ENCODE measurements at regions not wholly inside any gene's neighbourhood (a gene's known extent, or its start where the extent isn't known, plus 50 kb on each side); places are given as distances from the start of the nearest gene placed in this dataset.

DNA sequence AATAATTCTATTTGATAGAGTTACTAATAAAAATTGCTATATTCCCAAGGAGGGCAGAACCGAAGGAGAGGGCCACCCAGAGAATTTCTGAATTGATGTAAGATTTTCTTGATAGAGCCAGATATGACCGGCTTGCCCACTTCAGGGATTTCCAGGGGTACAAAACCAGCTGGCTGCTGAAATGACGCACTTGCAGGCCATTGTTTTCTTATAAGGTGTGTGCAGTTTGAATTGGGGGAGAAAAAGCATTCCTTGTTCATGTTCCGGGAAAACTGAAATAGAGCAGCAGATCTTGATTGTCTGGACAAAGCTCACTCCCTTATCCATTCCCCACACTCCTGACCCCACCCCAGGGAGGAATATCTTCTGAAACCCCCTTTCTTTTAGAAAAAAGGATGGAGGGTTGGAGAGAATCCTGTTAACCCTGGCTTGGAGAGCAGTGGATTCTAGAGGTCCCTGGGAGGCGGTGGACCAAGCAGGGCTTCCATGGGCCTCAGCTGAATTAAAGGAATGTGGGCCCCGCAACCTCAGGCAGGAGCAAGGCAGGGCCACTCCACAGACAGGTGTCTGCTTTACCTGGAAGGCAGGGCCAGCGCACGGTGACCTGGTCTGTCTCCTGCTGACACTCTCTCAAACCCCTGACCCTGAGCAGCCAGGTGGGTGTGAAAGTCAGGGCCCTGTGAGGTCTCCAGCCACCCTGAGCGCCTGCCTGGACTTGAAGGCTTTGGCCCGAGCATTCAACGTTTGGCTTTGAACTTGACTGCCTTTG, 96.4 kb downstream of the TMEM170B start:
- TF ChIP-seq, protein P1, sequence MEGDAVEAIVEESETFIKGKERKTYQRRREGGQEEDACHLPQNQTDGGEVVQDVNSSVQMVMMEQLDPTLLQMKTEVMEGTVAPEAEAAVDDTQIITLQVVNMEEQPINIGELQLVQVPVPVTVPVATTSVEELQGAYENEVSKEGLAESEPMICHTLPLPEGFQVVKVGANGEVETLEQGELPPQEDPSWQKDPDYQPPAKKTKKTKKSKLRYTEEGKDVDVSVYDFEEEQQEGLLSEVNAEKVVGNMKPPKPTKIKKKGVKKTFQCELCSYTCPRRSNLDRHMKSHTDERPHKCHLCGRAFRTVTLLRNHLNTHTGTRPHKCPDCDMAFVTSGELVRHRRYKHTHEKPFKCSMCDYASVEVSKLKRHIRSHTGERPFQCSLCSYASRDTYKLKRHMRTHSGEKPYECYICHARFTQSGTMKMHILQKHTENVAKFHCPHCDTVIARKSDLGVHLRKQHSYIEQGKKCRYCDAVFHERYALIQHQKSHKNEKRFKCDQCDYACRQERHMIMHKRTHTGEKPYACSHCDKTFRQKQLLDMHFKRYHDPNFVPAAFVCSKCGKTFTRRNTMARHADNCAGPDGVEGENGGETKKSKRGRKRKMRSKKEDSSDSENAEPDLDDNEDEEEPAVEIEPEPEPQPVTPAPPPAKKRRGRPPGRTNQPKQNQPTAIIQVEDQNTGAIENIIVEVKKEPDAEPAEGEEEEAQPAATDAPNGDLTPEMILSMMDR (IDR thresholded peaks at IDR 0.05) = no peak
- TF ChIP-seq POLR2A (IDR thresholded peaks at IDR 0.05) (no peak), EP300 (IDR thresholded peaks at IDR 0.05) (no peak)

All from ovary (tissue), 3 donors.